Bone marrow (tissue), 2 donors: ENCODE measurements at regions not wholly inside any gene's neighbourhood (a gene's known extent, or its start where the extent isn't known, plus 50 kb on each side); places are given as distances from the start of the nearest gene placed in this dataset.
A peak's percentile ranks its signal among the peaks of the same experiment; 100 is the strongest.
"Not testable (repeated sequence)": the region's sequence is repeated elsewhere in the genome, so short reads cannot be mapped to it uniquely, and the experiment has no call there.

Source experiments
- DNase-seq, 2 donors: peaks; one replicate each; lab custom pipeline; 2025; lab: John Stamatoyannopoulos, UW

DNA sequence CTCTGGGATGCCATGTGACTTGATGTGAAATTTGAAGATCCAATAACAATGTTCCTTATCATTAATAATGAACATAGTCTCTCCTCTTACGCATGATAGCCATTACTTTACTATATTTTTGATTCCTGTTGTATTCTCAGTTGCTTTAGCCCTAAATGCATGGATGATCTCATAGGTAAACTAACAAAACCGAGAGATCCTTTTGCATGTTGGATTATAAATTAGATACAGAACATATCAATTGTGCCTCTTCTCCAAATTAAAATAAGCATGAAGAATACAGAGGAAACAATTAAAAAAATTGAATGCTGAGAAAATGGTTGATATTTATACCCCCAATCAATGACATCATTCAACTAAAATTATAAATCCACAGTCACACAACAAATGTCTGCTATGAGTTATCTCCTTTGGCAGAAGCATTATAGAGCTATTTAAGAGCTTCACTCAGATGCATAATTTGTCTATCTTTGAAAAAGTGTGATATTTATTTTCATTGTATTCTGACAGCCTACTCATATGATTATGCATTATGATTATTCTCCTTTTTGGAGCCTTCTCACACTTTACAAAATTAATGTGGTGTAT lies 386.4 kb upstream of the STXBP6 start:
- DNase-seq, result no peak

DNA sequence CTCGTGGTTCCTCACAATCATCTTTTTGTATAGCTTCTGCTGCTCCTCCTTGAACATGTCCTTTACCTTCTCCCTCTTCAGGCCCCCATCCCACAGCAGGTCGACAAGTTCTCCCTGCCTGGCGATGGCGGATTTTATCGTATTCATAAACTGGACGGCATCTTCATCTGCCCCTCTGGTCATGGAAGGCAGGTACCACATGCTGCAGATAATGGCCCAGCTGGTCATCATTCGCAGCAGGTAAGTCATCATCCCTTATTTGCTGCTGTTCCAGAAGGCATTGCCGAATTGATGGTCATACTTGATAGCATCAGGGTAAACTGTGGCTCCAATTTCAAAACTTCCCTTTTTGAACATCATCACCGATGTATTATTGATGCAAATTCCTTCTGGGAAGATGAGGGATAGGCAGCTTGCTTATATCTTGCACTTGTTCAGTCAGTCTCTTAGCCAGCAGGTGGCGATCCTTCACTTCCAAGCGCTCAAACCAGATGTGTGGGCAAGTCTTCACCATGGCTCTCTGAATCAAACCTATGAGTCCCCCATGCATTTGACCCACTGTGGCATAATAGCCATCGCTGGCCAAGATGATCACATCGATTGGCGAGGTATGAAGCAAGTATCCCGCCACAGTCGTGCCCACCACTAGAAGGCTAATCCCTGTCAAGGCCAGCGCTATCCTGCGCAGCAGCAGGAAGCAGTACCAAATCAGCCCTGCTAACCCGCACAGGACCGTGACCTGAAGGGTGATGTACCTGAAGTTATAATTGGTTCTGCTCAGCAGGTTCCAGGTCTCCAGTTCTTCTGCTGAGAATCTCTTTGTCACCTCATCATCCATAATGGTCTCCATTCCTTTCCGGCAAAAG lies 381.5 kb upstream of the STXBP6 start:
- no peak for DNase-seq

DNA sequence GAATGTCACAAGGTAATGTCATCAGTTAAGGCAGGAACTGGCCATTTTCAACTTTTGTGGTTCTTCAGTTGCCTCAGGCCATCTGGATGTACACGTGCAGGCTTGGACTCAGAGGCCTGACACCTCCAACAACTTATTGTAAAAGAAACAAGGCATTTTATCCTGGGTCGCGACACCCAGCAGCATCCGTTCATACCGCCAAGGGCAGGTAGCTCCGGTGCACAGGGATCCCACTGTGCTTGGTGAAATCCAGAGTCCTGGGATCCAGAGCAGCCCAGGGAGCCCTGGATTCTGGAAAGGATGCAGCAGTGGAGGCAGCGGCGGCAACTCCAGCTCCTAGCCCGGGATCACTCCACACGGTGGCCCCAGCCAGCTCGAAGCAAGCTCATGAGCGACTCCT lies 380.9 kb upstream of the STXBP6 start:
- DNase-seq, result no peak

DNA sequence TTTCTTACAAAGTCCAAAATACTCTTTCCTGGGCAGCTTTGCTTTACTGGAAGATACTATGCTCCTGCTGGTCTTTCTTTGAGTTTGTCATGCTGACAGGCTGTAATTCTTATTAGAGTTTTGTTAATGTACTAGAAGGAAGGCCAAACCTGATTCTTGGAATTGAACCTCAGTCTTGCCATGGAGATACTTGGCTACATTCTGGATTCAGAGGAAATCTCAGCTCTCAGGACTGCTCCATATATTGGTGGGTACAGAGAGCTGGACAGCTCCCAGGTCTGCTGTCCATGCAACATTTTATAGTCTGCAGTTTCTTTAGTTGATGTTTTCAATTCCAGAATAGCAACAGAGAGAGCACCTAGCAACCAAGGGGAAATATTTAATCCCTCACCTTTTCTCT lies 363.1 kb upstream of the STXBP6 start:
- DNase-seq, result no peak

DNA sequence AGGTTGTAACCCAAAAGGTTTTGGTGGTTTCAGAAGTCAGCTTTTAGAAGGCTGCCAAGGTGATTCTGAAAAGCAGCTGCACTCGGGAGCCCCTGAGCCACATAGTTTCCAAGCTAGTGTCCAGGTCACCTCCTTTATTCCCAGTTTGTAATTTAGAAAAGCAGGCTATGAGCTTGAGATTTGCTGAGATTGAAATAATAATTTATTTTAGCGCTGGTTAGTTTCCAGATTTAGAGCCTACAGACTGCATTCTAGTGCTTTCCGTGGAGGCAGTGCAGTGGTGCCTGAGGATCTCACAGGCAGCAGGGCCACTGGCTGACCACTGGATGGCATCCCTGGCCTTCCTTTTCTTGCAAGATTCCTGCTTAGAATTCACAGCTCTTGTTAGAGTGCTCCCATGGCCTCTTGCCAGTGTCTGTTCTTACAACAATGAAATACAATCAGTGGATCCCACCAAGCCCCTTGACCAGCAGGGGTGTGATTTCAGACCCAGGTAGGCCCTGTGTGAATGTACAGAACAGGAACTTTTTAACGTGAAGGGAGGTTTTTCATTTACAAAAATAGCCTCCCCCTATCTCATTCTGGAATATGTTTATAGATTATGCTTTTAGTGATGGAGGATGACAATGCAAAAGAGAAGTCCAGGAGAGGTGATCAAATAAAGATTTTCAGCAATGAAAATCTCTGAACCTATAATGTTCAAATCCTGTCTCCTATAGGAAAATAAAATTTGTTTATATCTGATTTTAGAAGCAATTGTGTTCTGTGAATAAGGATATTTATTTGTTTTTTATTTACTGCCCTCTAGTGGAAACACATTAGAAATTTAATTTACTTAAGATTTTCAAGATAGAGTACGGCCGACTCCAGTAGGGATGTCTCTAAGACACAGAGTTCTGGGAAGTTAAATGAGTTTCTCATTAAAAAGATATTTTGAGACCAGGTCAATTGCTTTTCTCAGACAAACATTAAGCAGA lies 362.1 kb upstream of the STXBP6 start:
- DNase-seq, result no peak

DNA sequence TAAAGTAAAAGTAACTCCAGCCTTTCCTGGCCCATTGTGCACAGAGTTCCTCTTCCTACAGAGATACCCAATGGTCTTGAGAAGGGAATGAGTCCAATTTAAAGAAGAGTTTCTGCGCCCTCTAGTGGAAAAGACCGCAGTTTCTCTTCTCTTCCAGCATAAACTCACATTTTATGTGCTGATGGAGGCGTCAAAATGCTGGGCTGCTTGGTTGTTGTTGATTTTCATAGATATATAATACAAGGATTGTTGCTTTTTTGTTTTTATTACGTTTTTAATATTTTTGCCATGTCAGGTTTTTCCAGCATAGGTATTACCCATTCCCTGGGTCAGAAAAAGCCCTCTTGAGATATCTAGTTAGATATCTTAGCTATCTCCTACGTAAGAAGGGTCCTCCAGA lies 356.9 kb upstream of the STXBP6 start:
- no peak for DNase-seq

DNA sequence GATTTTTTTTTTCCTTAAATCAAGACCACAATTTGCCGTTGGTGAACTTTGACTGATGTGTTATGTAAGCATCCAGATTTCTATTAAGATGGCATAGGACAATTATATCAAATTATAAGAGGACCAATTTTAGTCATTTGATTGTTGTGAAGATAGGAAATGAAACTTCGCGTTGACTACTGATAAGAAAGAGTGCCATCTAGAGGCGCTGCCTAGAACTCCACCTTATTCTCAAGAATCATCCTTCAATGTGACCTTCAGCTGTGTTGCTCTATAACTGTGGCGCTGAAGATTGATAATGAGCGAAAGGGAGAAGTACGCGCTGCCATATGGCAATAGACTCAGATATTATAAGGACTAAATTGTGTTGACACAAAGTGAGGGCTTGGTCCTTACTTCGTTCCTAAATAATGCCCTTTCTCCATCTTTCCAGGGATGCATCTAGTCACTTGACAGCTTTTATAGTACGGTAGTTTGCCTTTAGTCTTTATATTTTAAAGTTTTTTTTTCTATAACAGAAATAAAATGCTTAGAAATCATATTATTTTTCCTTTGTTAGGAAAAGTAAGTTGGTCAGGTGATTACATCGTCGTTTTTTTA lies 350.8 kb upstream of the STXBP6 start:
- peak in 1 of 2 donors; percentile 6 for DNase-seq

DNA sequence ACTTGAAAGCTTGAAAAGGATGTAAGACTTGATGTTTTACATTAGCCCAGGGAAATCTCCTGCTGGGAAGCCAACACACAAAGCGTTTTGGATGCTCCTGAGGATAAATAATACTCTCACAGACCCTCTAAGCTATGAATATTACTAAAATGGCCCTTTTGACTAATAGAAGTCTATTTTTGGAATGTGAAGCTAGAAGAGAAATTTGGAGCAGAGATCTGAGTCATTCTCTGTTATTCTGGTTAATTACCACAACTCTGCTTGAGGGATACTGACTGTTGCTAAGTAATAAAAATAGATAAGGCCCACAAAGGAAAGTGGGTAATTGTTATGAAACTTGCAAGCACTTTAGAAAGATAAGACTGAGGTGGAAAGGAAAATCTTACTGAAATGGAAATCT lies 346.2 kb upstream of the STXBP6 start:
- DNase-seq, result no peak

DNA sequence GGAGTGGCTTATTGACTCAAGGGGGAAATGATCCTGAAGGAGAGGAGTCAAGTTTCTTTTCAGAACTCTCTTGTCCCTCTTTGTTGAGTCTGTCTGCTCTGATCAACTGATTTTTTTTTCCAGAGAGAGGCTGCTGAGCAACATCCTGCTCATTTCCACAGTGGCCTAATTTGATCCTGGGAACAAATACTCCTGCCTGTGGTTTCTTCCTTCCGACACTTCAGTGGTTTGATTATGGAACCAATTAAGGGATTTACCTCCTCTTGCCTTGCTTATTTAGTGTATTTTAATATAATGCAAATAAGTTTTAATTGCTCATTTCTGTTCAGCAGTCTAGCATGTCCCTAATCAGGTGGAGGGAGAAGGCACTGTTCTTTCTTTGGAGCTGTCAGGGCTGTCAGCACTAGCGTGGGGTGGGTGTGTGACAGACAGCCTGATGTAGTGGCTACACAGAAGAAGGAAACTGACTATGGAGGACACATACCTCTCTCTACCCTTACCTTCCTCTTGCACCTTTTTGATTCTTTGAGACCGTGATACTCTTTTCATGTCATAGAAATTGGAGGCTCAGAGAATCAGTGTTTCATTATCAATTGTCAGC lies 344.9 kb upstream of the STXBP6 start:
- no peak for DNase-seq

DNA sequence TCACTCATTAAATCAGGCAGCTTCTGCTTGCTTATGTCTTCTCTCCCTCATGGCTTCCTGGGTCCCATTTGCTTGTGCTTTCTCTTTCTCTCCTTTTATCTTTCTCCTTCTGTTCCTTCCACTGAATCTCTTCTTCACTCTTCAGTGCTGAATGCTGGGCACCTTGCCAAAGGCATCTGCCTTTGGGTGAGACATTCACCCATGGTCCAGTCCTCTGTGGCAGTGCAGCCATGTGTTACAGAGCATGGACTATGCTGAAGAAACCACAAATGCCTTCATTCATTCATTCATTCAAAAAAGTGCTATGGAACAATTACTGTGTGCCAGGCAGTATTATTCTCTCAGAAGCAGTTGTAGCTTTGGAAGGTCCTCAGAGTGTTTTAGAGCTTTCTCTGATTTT lies 344.4 kb upstream of the STXBP6 start:
- DNase-seq, result no peak

DNA sequence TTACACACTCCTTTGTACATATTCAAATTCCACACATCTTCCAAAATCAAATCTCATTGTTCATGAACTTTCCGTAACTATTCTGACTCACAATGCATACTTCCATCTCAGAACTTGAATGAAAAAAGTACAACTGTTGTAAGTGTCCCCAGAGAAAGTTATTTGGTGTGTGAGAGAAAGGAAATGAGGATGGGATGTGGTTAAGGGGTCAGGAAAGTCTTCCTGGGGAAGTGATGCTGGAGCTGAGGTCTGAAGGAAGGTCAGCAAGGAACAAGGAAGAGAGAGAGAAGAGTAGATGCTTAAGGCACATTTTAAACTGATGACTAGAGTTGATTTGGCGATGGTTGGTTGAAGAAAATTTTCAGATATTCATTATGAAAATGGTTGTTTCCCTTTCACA lies 340.0 kb upstream of the STXBP6 start:
- DNase-seq, result no peak

DNA sequence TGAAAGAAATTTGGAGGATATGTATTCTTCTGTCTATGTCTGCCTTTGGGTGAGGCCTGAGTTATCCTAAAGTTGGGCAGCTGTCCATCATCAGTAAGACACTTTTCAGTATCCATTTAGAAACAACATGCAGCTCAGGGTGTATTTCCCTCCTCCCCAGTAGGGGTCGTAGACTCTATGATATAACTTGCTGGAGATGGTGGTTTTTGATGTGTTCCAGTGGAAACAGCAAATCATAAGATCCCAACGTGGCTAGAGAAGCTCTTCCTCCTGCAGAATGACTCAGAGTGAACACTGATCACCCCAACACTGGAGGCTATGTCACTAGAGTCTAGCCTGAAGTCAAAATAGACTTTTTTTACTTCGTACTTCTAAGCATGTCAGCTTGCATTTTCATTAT lies 331.6 kb upstream of the STXBP6 start:
- no peak for DNase-seq

DNA sequence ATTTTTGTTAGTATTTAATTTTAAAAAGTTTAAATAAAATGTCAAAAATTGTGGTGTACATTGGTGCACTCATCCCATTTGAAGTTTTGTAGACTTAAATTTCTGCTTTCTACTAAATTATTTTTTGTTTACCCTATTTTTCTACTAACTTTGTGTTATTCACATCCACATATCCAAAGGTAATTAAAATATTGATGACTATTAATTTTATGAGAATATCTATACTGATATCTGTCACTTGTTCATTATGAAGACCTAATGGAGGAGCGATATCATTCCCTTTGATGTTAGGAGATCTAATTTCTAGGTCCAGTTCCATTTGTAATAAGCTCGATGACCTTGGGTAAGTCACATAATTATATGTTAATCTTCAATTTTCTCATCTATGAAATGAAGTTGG lies 325.7 kb upstream of the STXBP6 start:
- no peak for DNase-seq

DNA sequence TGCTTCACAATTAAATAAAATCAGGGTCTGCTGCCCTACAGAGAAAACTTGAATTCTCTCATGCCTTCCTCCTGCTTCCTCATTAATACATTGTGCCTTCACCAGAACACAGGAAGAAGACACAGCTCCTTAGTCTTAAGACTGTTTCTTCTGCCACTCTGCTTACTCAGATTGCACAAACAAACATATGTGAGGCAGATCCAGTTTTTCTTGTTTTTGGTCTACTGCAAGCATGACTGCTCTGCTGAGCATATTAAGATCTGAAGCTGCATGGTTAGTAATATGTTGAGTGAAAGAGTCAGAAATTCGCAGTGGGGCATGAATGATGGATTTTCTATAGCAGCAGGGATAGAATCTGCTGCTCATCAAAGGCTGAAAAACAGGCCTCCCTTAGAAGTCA lies 321.1 kb upstream of the STXBP6 start:
- no peak for DNase-seq

DNA sequence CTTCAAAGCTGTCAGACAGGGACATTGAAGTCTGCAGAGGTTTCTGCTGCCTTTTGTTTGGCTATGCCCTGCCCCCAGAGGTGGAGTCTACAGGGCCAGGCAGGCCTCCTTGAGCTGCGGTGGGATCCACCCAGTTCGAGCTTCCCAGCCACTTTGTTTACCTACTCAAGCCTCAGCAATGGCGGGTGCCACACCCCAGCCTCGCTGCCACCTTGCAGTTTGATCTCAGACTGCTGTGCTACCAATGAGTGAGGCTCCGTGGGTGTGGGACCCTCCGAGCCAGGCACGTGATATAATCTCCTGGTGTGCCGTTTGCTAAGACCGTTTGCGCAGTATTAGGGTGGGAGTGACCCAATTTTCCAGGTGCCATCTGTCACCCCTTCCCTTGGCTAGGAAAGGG lies 320.1 kb upstream of the STXBP6 start:
- not testable (repeated sequence) for DNase-seq

DNA sequence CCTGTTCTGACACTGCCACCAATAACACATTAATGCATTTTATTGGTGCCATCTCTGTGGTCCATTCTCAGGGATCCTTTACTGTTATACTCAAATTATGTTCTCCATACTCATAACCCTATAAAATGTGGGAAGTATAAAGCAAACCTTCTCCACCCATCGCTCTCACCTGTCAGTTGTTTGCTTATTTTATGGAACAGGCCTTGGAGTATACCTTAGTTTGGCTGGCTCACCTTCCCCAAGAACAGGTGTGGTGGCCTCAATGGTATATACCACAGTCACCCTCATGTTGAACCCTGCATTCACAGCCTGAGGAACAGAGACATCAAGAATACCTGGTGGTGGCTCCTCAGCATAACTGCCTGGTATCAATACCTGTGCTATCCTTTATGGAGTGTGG lies 308.4 kb upstream of the STXBP6 start:
- DNase-seq, result no peak

DNA sequence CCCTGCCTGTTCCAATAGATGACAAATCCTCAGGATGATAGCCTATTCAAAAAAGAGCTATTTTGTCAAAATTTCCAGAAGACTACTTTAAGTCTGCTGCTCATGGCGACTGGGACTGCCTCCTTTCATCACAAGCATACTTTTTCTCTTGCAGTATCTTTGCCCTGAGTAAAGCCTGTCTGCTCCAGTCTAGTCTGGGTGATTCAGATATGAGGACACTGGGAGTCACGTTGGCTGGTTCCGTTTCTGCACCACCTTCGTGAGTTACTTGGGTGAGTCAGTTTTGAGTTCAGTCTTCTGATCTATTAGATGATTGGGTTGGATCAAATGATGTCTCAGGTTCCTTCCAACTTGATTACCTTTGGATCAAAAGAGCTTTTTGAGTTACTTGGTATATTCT lies 301.3 kb upstream of the STXBP6 start:
- DNase-seq, result no peak

DNA sequence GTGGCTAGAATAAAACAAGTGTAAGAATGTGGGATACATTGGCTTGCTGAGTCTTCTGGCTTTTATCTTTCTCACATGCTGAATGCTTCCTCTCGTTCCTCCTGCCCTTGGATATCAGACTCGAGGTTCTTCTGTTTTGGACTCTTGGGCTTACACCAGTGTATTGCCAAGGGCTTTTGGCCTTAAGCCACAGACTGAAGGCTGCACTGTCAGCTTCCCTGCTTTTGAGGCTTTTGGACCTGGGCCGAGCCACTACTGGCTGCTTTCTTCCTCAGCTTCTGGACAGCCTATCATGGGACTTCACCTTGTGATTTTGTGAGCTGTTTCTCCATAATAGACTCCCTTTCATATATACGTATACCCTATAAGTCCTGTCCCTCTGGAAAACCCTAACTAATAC lies 300.9 kb upstream of the STXBP6 start:
- no peak for DNase-seq

DNA sequence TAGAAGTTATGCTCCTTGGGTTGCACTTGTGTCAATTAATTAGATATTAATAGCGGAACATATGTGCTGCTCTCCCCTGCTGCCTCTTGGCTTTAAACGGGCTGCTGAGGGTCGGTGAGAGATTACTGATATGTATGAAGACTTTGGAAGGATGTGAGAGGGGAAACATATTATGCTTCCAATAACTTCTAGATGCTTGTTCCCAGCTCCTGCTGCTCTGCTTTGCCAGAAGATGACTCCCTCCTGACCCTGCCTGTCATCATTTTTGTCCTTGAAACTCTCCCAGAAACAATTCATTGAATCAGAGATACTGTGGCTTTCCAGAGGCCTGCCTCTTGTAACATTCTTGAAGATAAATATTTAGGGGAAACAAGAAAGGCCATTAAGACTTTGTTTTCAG lies 300.1 kb upstream of the STXBP6 start:
- DNase-seq, result no peak

DNA sequence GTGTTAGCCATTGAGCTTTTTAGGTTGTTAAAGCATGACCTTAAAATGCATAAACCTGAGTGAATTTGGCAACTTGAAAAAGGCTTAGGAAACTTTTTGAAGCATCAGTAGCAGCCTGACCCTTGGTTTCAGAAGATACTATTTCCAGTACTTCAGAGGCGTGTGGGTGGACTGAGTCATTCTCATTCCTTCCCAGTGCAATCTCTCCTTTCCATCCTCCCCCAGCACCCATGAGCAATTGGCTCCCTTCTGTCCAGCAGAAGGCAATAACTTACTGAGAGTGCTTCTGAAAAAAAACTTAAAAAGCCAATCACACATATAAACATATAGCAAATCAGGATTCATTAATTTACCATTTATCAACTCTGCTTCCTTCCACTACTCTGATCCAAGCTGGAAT lies 299.3 kb upstream of the STXBP6 start:
- DNase-seq, result no peak

DNA sequence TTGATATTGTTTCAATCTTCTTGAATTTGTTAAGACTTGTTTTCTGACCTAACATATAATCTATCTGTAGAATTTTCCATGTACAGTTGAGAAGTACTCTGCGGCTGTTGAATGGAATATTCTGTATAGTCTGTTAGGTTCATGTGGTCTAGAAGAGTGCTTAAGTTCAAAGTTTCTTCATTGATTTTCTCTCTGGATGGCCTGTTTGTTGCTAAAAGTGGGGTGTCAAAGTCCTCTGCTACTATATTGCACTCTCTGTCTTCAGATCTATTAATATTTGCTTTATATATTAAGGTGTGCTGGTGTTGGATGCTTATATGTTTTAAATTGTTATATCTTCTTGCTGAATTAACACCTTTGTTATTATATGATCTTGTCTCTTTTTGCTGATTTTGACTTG lies 290.9 kb upstream of the STXBP6 start:
- DNase-seq, result no peak

DNA sequence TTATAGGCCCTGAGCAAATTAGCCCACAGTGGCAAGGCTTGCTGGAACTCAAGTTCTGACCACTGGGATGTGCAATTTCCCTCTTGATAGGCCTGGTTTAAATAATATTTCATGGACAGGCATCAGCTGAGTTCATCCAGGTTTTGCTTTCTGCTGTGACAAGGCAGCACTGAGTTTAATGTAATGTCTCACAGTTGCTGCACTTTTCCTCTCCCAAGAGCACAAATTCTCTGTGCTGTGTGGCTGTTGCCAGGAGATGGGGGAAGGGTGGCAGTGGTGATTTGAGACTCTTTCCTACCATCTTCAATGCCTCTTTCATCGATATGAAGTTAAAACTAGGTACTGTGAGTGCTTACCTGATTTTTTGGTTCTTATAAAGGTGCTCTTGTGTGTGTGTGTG lies 272.8 kb upstream of the STXBP6 start:
- no peak for DNase-seq
